GM23338 (cell line): ENCODE measurements at regions not wholly inside any gene's neighbourhood (a gene's known extent, or its start where the extent isn't known, plus 50 kb on each side); places are given as distances from the start of the nearest gene placed in this dataset.

Experiments used
- CTCF ChIP-seq, 2 experiments: fragments of 200-600 bp in 1 of 2; sonication (generic) in 1 of 2; conservative IDR thresholded peaks; 2 replicates each; pipeline versions ENCODE4 v1.5.1 to v1.6.1; 2016 to 2017; ENCODE audit warnings: antibody characterized with exemption in 2 of 2, low read depth in 2 of 2, mild to moderate bottlenecking in 2 of 2, moderate library complexity in 1 of 2
- JUNB ChIP-seq: IDR thresholded peaks from one replicate; pipeline ENCODE4 v1.6.1; 2016; ENCODE audit warnings: antibody characterized with exemption; ENCODE audit not compliant: unreplicated experiment
- POLR2AphosphoS5 ChIP-seq: IDR thresholded peaks from 2 replicates; pipeline ENCODE4 v1.6.1; 2016; ENCODE audit warnings: antibody characterized with exemption, low read depth
- STAT1 ChIP-seq: IDR thresholded peaks from one replicate; pipeline ENCODE4 v1.6.1; 2016; ENCODE audit warnings: antibody characterized with exemption; ENCODE audit not compliant: unreplicated experiment

DNA sequence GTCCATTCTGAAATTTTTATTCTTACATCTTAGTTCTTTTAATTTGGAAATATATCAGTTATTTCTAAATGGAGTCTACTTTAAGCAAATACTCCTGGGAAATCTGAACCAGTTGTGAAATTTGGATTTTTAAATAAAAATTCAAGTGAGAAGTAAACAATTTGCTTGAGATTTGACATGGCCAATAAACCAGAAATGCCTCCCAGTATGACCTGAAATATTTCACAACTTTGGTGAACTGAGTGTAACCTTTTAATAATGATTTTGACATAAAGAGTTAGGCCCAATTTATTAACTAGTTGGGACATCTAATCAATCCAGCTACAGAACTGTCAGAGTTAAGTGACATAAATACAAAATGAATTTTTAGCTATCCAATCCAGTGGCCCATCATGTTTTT lies 192.0 kb downstream of the ZC3H11B start:
- no peak for TF ChIP-seq JUNB
- TF ChIP-seq CTCF (conservative IDR thresholded peaks at IDR 0.05; ENCODE audit: low read depth in 2 of 2): no peak
- TF ChIP-seq STAT1: no peak
- TF ChIP-seq POLR2AphosphoS5: no peak
